Endodermal cell (in vitro differentiated cells): ENCODE measurements at regions not wholly inside any gene's neighbourhood (a gene's known extent, or its start where the extent isn't known, plus 50 kb on each side); places are given as distances from the start of the nearest gene placed in this dataset.
A peak's percentile ranks its signal among the peaks of the same experiment; 100 is the strongest.

Experiments used
- DNase-seq: peaks from one replicate; pipeline ENCODE4 v3.0.0-alpha.2; 2017
- H3K27ac ChIP-seq: 2 replicates; pipeline ENCODE4 v1.5.1; 2013; ENCODE audit warnings: mild to moderate bottlenecking, low read depth, low read length, moderate library complexity
- H3K27me3 ChIP-seq: 2 replicates; pipeline ENCODE4 v1.6.1; 2013; ENCODE audit warnings: mild to moderate bottlenecking, low read length, moderate library complexity; ENCODE audit not compliant: insufficient read depth, control insufficient read depth, poor library complexity, severe bottlenecking
- H3K36me3 ChIP-seq: 2 replicates; pipeline ENCODE4 v1.7.0; 2013; ENCODE audit warnings: mild to moderate bottlenecking, low read length, moderate library complexity; ENCODE audit not compliant: control insufficient read depth, insufficient read depth
- H3K4me1 ChIP-seq: one replicate; pipeline ENCODE4 v1.7.0; 2013; ENCODE audit warnings: low read length; ENCODE audit not compliant: control insufficient read depth, insufficient read depth
- H3K4me3 ChIP-seq: 2 replicates; pipeline ENCODE4 v1.5.1; 2013; ENCODE audit warnings: mild to moderate bottlenecking, low read length, moderate library complexity
- H3K9ac ChIP-seq: 2 replicates; pipeline ENCODE4 v1.6.1; 2013; ENCODE audit warnings: mild to moderate bottlenecking, low read length, moderate library complexity; ENCODE audit not compliant: poor library complexity, severe bottlenecking; ENCODE audit errors: extremely low read depth
- H3K9me3 ChIP-seq: 2 replicates; pipeline ENCODE4 v1.6.1; 2013; ENCODE audit warnings: mild to moderate bottlenecking, low read length, moderate library complexity; ENCODE audit not compliant: control insufficient read depth
- H3K27ac Mint-ChIP-seq: 2 replicates; pipeline ENCODE4 v1.8.0; 2020; ENCODE audit warnings: mixed read lengths
- H3K27me3 Mint-ChIP-seq: 2 replicates; pipeline ENCODE4 v1.8.0; 2021; ENCODE audit warnings: mild to moderate bottlenecking, mixed read lengths; ENCODE audit not compliant: insufficient read depth
- H3K36me3 Mint-ChIP-seq: 2 replicates; pipeline ENCODE4 v1.8.0; 2020; ENCODE audit warnings: low read depth, mixed read lengths
- H3K4me1 Mint-ChIP-seq: 2 replicates; pipeline ENCODE4 v1.8.0; 2020; ENCODE audit warnings: mixed read lengths
- H3K4me3 Mint-ChIP-seq: 2 replicates; pipeline ENCODE4 v1.8.0; 2020; ENCODE audit warnings: mild to moderate bottlenecking, moderate library complexity, mixed read lengths
- H3K9me3 Mint-ChIP-seq: 2 replicates; pipeline ENCODE4 v1.8.0; 2020; ENCODE audit warnings: mild to moderate bottlenecking, mixed read lengths
- CTCF ChIP-seq: fragments of 200-600 bp; sonication (generic); conservative IDR thresholded peaks from 2 replicates; pipeline ENCODE4 v1.5.0; 2021; ENCODE audit warnings: antibody characterized with exemption, mild to moderate bottlenecking
- WGBS, 2 experiments: methylation state at CpG; one replicate each; pipeline versions ENCODE4 v1.1.5 to v1.1.7; 2013; ENCODE audit warnings: missing lambda C conversion rate in 2 of 2, mixed read lengths in 1 of 2; ENCODE audit not compliant: insufficient coverage in 1 of 2, insufficient read length in 1 of 2; 5-methylcytosine and 5-hydroxymethylcytosine counted together

DNA sequence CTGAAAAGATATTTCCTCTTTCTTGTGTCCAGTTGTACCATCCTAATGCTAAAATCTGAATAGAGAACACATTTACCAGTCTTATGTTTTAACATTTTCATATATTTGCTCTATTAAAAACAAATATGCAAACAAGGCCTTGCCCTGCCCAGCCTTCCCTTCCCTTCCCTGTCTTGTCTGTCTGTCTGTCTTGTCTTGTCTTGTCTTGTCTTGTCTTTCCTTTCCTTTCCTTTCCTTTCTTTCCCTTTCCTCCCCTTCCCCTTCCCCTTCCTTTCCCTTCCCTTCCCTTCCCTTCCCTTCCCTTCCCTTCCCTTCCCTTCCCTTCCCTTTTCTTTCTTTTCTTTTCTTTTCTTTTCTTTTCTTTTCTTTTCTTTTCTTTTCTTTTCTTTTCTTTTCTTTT is 1103.5 kb downstream of the STIM2 start:
- Histone ChIP-seq H3K36me3 (no peaks in the 10 kb centered on the region), H3K9ac (no peak overlapping the region), H3K9me3 (no peaks in the 10 kb centered on the region), H3K4me3 (no peak overlapping the region), H3K27ac (no peak overlapping the region), H3K4me1 (no peaks in the 10 kb centered on the region), H3K27me3 (no peaks in the 10 kb centered on the region)
- Mint-ChIP-seq H3K4me1 (no peaks in the 10 kb centered on the region), H3K9me3 (no peaks in the 10 kb centered on the region), H3K4me3 (no peak overlapping the region), H3K27ac (no peak overlapping the region), H3K36me3 (no peaks in the 10 kb centered on the region), H3K27me3 (no peaks in the 10 kb centered on the region)
- no peak for TF ChIP-seq CTCF
- DNase-seq, result no peak

- H3K36me3 Mint-ChIP-seq, result no peaks in the 10 kb centered on the region
- no peak overlapping the region for H3K4me3 Mint-ChIP-seq
- H3K4me1 Mint-ChIP-seq, result no peaks in the 10 kb centered on the region
- no peak overlapping the region for H3K9ac ChIP-seq
- H3K27ac Mint-ChIP-seq, result no peak overlapping the region
- no peaks in the 10 kb centered on the region for H3K9me3 Mint-ChIP-seq
- H3K27ac ChIP-seq, result no peak overlapping the region
- H3K4me1 ChIP-seq, result no peaks in the 10 kb centered on the region
- no peaks in the 10 kb centered on the region for H3K36me3 ChIP-seq
- TF ChIP-seq CTCF, result no peak
- no peak overlapping the region for H3K4me3 ChIP-seq
- WGBS, 2 experiments, result 89 to 96% methylated on average over 2 to 3 of the region's 3 CpGs
- no peaks in the 10 kb centered on the region for H3K9me3 ChIP-seq
- no peak for DNase-seq
- H3K27me3 ChIP-seq, result no peaks in the 10 kb centered on the region
- H3K27me3 Mint-ChIP-seq, result no peaks in the 10 kb centered on the region
Observed at GRCh38 chr4:27966664-27967063, 1106.0 kb downstream of the STIM2 start.

- H3K4me3 Mint-ChIP-seq, result no peak overlapping the region
- peaks cover 12% of the 10 kb centered on the region for H3K36me3 Mint-ChIP-seq
- peaks cover 22% of the 10 kb centered on the region for H3K4me1 Mint-ChIP-seq
- 77% methylated on average over 1 of the region's 1 CpG; no CpG with 5 or more reads in 1 of the 2 experiments for WGBS, 2 experiments
- H3K4me1 ChIP-seq, result peaks cover 7% of the 10 kb centered on the region
- DNase-seq, result no peak
- H3K27me3 Mint-ChIP-seq, result no peaks in the 10 kb centered on the region
- H3K9me3 Mint-ChIP-seq, result peaks cover 17% of the 10 kb centered on the region
- no peak overlapping the region for H3K27ac Mint-ChIP-seq
- no peak overlapping the region for H3K9ac ChIP-seq
- H3K27ac ChIP-seq, result no peak overlapping the region
- peak overlapping the region; percentile 21 for H3K4me3 ChIP-seq
- no peaks in the 10 kb centered on the region for H3K36me3 ChIP-seq
- no peaks in the 10 kb centered on the region for H3K27me3 ChIP-seq
- TF ChIP-seq CTCF, result no peak
- peaks cover 5% of the 10 kb centered on the region for H3K9me3 ChIP-seq
Observed at GRCh38 chr4:27973056-27973455, 1112.4 kb downstream of the STIM2 start.
